ENCODE measurements at regions not wholly inside any gene's neighbourhood (a gene's known extent, or its start where the extent isn't known, plus 50 kb on each side); places are given as distances from the start of the nearest gene placed in this dataset.

DNA sequence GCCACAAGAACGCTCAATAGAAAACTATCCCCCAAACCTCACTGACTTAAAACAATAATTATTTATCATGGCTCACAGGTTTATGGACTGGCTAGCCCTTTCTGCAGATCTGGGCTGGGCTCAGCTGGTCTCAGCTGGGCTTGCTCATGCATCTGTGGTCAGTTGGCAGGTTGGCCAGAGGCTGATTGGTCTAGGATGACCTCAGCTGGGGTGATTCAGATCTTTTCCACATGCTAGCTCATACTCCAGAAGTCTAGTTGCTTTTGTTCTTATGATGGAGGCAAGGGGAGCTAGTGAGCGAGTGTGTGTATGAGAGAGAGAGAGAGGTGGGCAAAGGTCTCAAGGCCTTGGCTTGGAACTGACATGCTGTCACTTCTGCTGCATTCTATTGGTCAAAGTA lies 181.2 kb upstream of the NRXN3 start:
- no peak for TF ChIP-seq CTCF (IDR thresholded peaks at IDR 0.05)
- TF ChIP-seq POLR2A (IDR thresholded peaks at IDR 0.05), result no peak
- TF ChIP-seq POLR2AphosphoS5 (IDR thresholded peaks at IDR 0.05), result no peak
